ENCODE measurements at regions not wholly inside any gene's neighbourhood (a gene's known extent, or its start where the extent isn't known, plus 50 kb on each side); places are given as distances from the start of the nearest gene placed in this dataset.

GRCh38 chr7:155401231-155401630, 56.7 kb upstream of the EN2 start:
- TF ChIP-seq CTCF (IDR thresholded peaks at IDR 0.05; ENCODE audit: low read depth, low read length) = no peak

GRCh38 chr7:155401884-155402283, 56.0 kb upstream of the EN2 start:
- TF ChIP-seq CTCF (IDR thresholded peaks at IDR 0.05; ENCODE audit: low read depth, low read length) = no peak
- H3K4me3 ChIP-seq (ENCODE audit: low read depth, low read length) = no peak overlapping the region

More at GRCh38 chr7:155401231-155401630, 56.7 kb upstream of the EN2 start:
- no peak overlapping the region for H3K4me3 ChIP-seq (ENCODE audit: low read depth, low read length)

- TF ChIP-seq CTCF (IDR thresholded peaks at IDR 0.05; ENCODE audit: low read depth, low read length) = no peak
- H3K4me3 ChIP-seq (ENCODE audit: low read depth, low read length) = no peak overlapping the region
Measured at GRCh38 chr7:155402941-155403340, 55.0 kb upstream of the EN2 start.

- no peak overlapping the region for H3K4me3 ChIP-seq (ENCODE audit: low read depth, low read length)
Measured at GRCh38 chr7:155404976-155405375, 53.0 kb upstream of the EN2 start.

GRCh38 chr7:155405399-155406318, 52.3 kb upstream of the EN2 start:
- H3K4me3 ChIP-seq (ENCODE audit: low read depth, low read length) = no peak overlapping the region
- no peak for TF ChIP-seq CTCF (IDR thresholded peaks at IDR 0.05; ENCODE audit: low read depth, low read length)

More at GRCh38 chr7:155404976-155405375, 53.0 kb upstream of the EN2 start:
- TF ChIP-seq CTCF (IDR thresholded peaks at IDR 0.05; ENCODE audit: low read depth, low read length) = no peak

GRCh38 chr7:155407799-155408198, 50.1 kb upstream of the EN2 start:
- H3K4me3 ChIP-seq (ENCODE audit: low read depth, low read length) = no peak overlapping the region
- TF ChIP-seq CTCF (IDR thresholded peaks at IDR 0.05; ENCODE audit: low read depth, low read length) = no peak

Data from WI38 (cell line).